Progenitor cell of endocrine pancreas (in vitro differentiated cells): ENCODE measurements at regions not wholly inside any gene's neighbourhood (a gene's known extent, or its start where the extent isn't known, plus 50 kb on each side); places are given as distances from the start of the nearest gene placed in this dataset.
A peak's percentile ranks its signal among the peaks of the same experiment; 100 is the strongest.

Experiments
- DNase-seq: peaks from one replicate; pipeline ENCODE4 v3.0.0; 2021; ENCODE audit warnings: low spot score; ENCODE audit not compliant: unreplicated experiment
- H3K27ac Mint-ChIP-seq: 2 replicates; pipeline ENCODE4 v1.8.0; 2021; ENCODE audit warnings: mild to moderate bottlenecking, moderate library complexity, mixed read lengths
- H3K27me3 Mint-ChIP-seq: 2 replicates; pipeline ENCODE4 v1.8.0; 2021; ENCODE audit warnings: mixed read lengths
- H3K36me3 Mint-ChIP-seq: 2 replicates; pipeline ENCODE4 v1.8.0; 2022; ENCODE audit warnings: mixed read lengths; ENCODE audit not compliant: insufficient read depth
- H3K4me1 Mint-ChIP-seq: 2 replicates; pipeline ENCODE4 v1.8.0; 2021; ENCODE audit warnings: low read depth, mixed read lengths
- H3K4me3 Mint-ChIP-seq: 2 replicates; pipeline ENCODE4 v1.8.0; 2021; ENCODE audit warnings: low read depth, mild to moderate bottlenecking, moderate library complexity, mixed read lengths
- H3K9me3 Mint-ChIP-seq: 2 replicates; pipeline ENCODE4 v1.8.0; 2021; ENCODE audit warnings: low read depth, mixed read lengths
- CTCF ChIP-seq: fragments of 200-600 bp; sonication (generic); IDR thresholded peaks from one replicate; pipeline ENCODE4 v1.5.0; 2021; ENCODE audit warnings: antibody characterized with exemption, mild to moderate bottlenecking; ENCODE audit not compliant: unreplicated experiment

DNA sequence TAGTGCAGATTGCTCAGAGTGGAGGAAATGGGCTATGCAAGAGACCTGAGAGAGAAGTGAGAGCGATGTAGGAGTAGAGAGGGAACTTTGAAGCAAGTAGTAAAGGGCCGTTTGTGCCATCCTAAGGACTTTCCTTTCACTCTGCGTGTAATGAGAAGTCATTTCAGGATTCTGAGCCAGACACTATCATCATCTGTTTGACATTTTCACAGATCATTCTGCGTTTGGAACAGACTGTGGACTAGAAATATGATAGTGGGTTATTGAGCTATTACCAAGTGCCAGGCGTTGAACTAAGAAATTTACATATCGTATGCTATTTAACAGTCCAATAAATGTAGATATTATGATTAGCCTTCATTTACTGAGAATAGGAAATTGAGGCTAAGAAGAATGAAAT lies 150.0 kb upstream of the ROBO2 start:
- no peak overlapping the region for H3K27ac Mint-ChIP-seq
- no peak for DNase-seq
- H3K9me3 Mint-ChIP-seq, result no peaks in the 10 kb centered on the region
- peaks cover 9% of the 10 kb centered on the region for H3K4me1 Mint-ChIP-seq
- no peaks in the 10 kb centered on the region for H3K36me3 Mint-ChIP-seq
- H3K27me3 Mint-ChIP-seq, result no peaks in the 10 kb centered on the region
- TF ChIP-seq CTCF, result no peak
- no peak overlapping the region for H3K4me3 Mint-ChIP-seq

GRCh38 chr3:76897076-76897475 lies 142.8 kb upstream of the ROBO2 start:
- Mint-ChIP-seq H3K27me3 (no peaks in the 10 kb centered on the region), H3K27ac (no peak overlapping the region), H3K36me3 (no peaks in the 10 kb centered on the region), H3K4me1 (peaks cover 6% of the 10 kb centered on the region), H3K9me3 (peaks cover 6% of the 10 kb centered on the region), H3K4me3 (no peak overlapping the region)
- TF ChIP-seq CTCF, result no peak
- no peak for DNase-seq

GRCh38 chr3:76900596-76900995 lies 139.3 kb upstream of the ROBO2 start:
- Mint-ChIP-seq H3K36me3 (peaks cover 2% of the 10 kb centered on the region), H3K27me3 (no peaks in the 10 kb centered on the region), H3K4me1 (peaks cover 3% of the 10 kb centered on the region), H3K9me3 (peaks cover 10% of the 10 kb centered on the region), H3K27ac (no peak overlapping the region), H3K4me3 (no peak overlapping the region)
- DNase-seq, result no peak
- no peak for TF ChIP-seq CTCF

- Mint-ChIP-seq H3K4me3 (no peak overlapping the region), H3K27me3 (no peaks in the 10 kb centered on the region), H3K9me3 (peaks cover 9% of the 10 kb centered on the region), H3K27ac (peak overlapping the region; percentile 20), H3K36me3 (peaks cover 4% of the 10 kb centered on the region), H3K4me1 (peaks cover 13% of the 10 kb centered on the region)
- no peak for DNase-seq
- no peak for TF ChIP-seq CTCF
Observed at GRCh38 chr3:76908156-76908555, 131.7 kb upstream of the ROBO2 start.

DNA sequence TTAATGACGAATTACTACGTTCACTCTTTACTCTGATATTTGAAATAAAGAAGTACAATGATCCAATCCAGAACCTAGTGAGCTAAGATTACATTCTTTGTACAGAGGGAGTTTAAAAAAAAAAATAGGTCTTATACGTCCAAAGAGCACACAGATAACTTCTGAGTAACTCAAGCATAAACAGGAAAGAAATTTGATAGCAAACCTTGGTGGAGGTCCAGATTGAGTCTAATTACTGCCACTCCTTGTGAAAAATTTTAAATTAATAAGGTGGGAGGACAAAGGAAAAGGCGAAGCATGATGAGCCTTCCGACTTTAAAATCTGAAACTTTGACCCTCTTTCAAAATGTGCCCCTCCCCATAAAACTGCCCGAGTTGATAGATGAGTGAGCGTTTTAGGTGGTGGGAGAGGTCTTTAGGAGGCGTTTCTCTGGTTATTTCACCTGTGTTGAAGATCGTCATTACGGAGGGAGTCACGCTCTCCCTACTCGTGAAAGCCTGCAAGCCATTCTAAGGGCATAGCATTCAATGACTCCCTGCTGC lies 127.0 kb upstream of the ROBO2 start:
- no peak for TF ChIP-seq CTCF
- Mint-ChIP-seq H3K9me3 (peaks cover 8% of the 10 kb centered on the region), H3K27ac (peak overlapping the region; percentile 24), H3K4me3 (no peak overlapping the region), H3K27me3 (no peaks in the 10 kb centered on the region), H3K4me1 (peaks cover 17% of the 10 kb centered on the region), H3K36me3 (peaks cover 3% of the 10 kb centered on the region)
- no peak for DNase-seq
